H1 (cell line): ENCODE measurements at regions not wholly inside any gene's neighbourhood (a gene's known extent, or its start where the extent isn't known, plus 50 kb on each side); places are given as distances from the start of the nearest gene placed in this dataset.

Experiments used
- BACH1 ChIP-seq: IDR thresholded peaks from 2 replicates; pipeline ENCODE4 v1.6.1; 2012; ENCODE audit warnings: low read length, improper control_type of control experiment
- EP300 ChIP-seq, 2 experiments: IDR thresholded peaks; 1 replicate in 1 of 2; 2 replicates in 1 of 2; pipeline ENCODE4 v1.6.1; 2011 to 2012; ENCODE audit warnings: low read depth in 2 of 2, low read length in 2 of 2, mild to moderate bottlenecking in 2 of 2, borderline replicate concordance in 1 of 2, inconsistent platforms in 1 of 2, moderate library complexity in 1 of 2
- JUN ChIP-seq: IDR thresholded peaks from 2 replicates; pipeline ENCODE4 v1.6.1; 2011; ENCODE audit warnings: low read depth, mild to moderate bottlenecking, improper control_type of control experiment, low read length
- MAFK ChIP-seq: IDR thresholded peaks from 2 replicates; pipeline ENCODE4 v1.6.1; 2012; ENCODE audit warnings: low read depth, mild to moderate bottlenecking, improper control_type of control experiment, low read length
- POLR2A ChIP-seq, 2 experiments: IDR thresholded peaks; 1 replicate in 1 of 2; 2 replicates in 1 of 2; pipeline ENCODE4 v1.6.1; 2011; ENCODE audit warnings: low read depth in 2 of 2, low read length in 2 of 2, mild to moderate bottlenecking in 2 of 2; ENCODE audit errors: control extremely low read depth in 1 of 2
- TEAD4 ChIP-seq: IDR thresholded peaks from 2 replicates; pipeline ENCODE4 v1.6.1; 2012; ENCODE audit warnings: low read depth, low read length, inconsistent platforms, mixed read lengths
- TF ChIP-seq, protein P1 (sequence below), 3 experiments: IDR thresholded peaks; 1 replicate in 2 of 3; 2 replicates in 1 of 3; pipeline versions ENCODE4 v1.5.1 to v1.6.1; 2011; ENCODE audit warnings: low read length in 3 of 3, mild to moderate bottlenecking in 3 of 3, inconsistent platforms in 2 of 3, low read depth in 1 of 3, moderate library complexity in 1 of 3; ENCODE audit not compliant: insufficient read depth in 1 of 3; ENCODE audit errors: control extremely low read depth in 1 of 3

DNA sequence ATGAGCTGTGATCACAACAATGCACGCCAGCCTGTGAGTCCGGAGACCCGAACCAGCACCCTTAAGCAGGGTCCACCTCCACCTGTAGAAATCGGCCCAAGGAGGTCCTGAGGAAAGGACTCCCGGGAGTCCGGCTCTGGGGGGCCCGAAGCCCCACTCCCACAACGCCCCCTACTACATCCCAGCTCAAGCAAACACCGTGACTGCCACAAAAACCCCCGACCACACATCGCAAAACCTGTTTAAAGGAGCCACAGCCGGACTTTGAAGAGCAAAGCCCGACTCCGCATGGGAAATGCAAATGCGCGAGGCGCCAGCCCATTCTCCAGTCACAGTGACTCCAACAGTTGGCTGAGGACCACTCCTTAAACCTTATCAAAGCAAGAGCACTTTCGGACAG lies 682.4 kb downstream of the KCNJ18 start:
- TF ChIP-seq, protein P1, sequence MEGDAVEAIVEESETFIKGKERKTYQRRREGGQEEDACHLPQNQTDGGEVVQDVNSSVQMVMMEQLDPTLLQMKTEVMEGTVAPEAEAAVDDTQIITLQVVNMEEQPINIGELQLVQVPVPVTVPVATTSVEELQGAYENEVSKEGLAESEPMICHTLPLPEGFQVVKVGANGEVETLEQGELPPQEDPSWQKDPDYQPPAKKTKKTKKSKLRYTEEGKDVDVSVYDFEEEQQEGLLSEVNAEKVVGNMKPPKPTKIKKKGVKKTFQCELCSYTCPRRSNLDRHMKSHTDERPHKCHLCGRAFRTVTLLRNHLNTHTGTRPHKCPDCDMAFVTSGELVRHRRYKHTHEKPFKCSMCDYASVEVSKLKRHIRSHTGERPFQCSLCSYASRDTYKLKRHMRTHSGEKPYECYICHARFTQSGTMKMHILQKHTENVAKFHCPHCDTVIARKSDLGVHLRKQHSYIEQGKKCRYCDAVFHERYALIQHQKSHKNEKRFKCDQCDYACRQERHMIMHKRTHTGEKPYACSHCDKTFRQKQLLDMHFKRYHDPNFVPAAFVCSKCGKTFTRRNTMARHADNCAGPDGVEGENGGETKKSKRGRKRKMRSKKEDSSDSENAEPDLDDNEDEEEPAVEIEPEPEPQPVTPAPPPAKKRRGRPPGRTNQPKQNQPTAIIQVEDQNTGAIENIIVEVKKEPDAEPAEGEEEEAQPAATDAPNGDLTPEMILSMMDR (IDR thresholded peaks at IDR 0.05; ENCODE audit: control extremely low read depth in 1 of 3, insufficient read depth in 1 of 3, low read depth in 1 of 3, low read length in 3 of 3), result no peak
- TF ChIP-seq JUN (no peak), POLR2A (IDR thresholded peaks at IDR 0.05; ENCODE audit: control extremely low read depth in 1 of 2, low read depth in 2 of 2, low read length in 2 of 2) (no peak), TEAD4 (no peak), MAFK (no peak), EP300 (IDR thresholded peaks at IDR 0.05; ENCODE audit: borderline replicate concordance in 1 of 2, low read depth in 2 of 2, low read length in 2 of 2) (no peak), BACH1 (no peak)
